Endothelial cell of umbilical vein (primary cell): ENCODE measurements at regions not wholly inside any gene's neighbourhood (a gene's known extent, or its start where the extent isn't known, plus 50 kb on each side); places are given as distances from the start of the nearest gene placed in this dataset.

Source experiments
- BruUV-seq: library from RNA; stranded (reverse); fragments of 400-500 nt; replicated peaks from 2 replicates; lab custom pipeline; 2021; lab: Mats Ljungman, UMichigan
- CTCF ChIA-PET: fragments of 300-600, 350-600 bp; sonication (Branson Sonifier 250); formaldehyde crosslinking; loops from one replicate; lab custom pipeline; 2021; ENCODE audit warnings: antibody characterized with exemption, inconsistent platforms; lab: Charles Lee
- POLR2A ChIA-PET: fragments of 300-600, 350-600 bp; sonication (Branson Sonifier 250); formaldehyde crosslinking; loops from one replicate; lab custom pipeline; 2021; ENCODE audit warnings: antibody characterized with exemption, inconsistent platforms; lab: Charles Lee
- DNase-seq: peaks from one replicate; pipeline ENCODE4 v3.0.0-alpha.2; 2011; ENCODE audit warnings: low read depth, low spot score
- FAIRE-seq: peaks from 2 replicates; lab custom pipeline; 2011; peaks lifted over from hg19 to GRCh38; lab: Jason Lieb, UNC
- H2AFZ ChIP-seq: 2 replicates; pipeline ENCODE4 v1.6.0; 2012; ENCODE audit warnings: low read depth, low read length, control low read depth, inconsistent platforms
- H3K27ac ChIP-seq: 2 replicates; pipeline ENCODE4 v1.5.1; 2011; ENCODE audit warnings: low read depth, mild to moderate bottlenecking, control low read depth, low read length, moderate library complexity; ENCODE audit not compliant: insufficient read depth
- H3K27me3 ChIP-seq, 2 experiments: 2 replicates each; pipeline versions ENCODE4 v1.6.0 to v1.6.1; 2011; ENCODE audit warnings: low read length in 2 of 2, mixed read lengths in 1 of 2; ENCODE audit not compliant: control insufficient read depth in 2 of 2, insufficient read depth in 2 of 2
- H3K36me3 ChIP-seq, 2 experiments: 2 replicates in 1 of 2; 3 replicates in 1 of 2; pipeline ENCODE4 v1.5.1; 2011; ENCODE audit warnings: low read length in 2 of 2, mild to moderate bottlenecking in 1 of 2, moderate library complexity in 1 of 2; ENCODE audit not compliant: control insufficient read depth in 2 of 2, insufficient read depth in 2 of 2; ENCODE audit errors: extremely low read depth in 1 of 2
- H3K4me1 ChIP-seq: 3 replicates; pipeline ENCODE4 v1.5.1; 2011; ENCODE audit warnings: mild to moderate bottlenecking, low read length; ENCODE audit not compliant: control insufficient read depth, insufficient read depth; ENCODE audit errors: extremely low read depth
- H3K4me2 ChIP-seq: 2 replicates; pipeline ENCODE4 v1.6.1; 2011; ENCODE audit warnings: low read length, control low read depth, mixed read lengths; ENCODE audit not compliant: insufficient read depth
- H3K4me3 ChIP-seq, 3 experiments: fragments of 200-600 bp in 1 of 3; sonication (generic), shearing (Covaris generic) in 1 of 3; replicated peaks in 1 of 3; 2 replicates each; pipeline ENCODE4 v1.5.1; 2011 to 2016; ENCODE audit warnings: control low read depth in 3 of 3, low read length in 3 of 3, mild to moderate bottlenecking in 2 of 3, inconsistent platforms in 1 of 3, low read depth in 1 of 3, moderate library complexity in 1 of 3; ENCODE audit not compliant: insufficient read depth in 1 of 3
- H3K79me2 ChIP-seq: 2 replicates; pipeline ENCODE4 v1.6.0; 2012; ENCODE audit warnings: low read length, inconsistent platforms; ENCODE audit not compliant: control insufficient read depth, insufficient read depth
- H3K9ac ChIP-seq: replicated peaks from 2 replicates; pipeline ENCODE3; 2011; ENCODE audit warnings: low read length, control low read depth; ENCODE audit not compliant: insufficient read depth; ENCODE audit errors: extremely low read depth
- H3K9me1 ChIP-seq: replicated peaks from 3 replicates; pipeline ENCODE4 v1.6.0; 2011; ENCODE audit warnings: mild to moderate bottlenecking, low read length; ENCODE audit not compliant: control insufficient read depth, insufficient read depth; ENCODE audit errors: extremely low read depth
- H3K9me3 ChIP-seq: replicated peaks from 2 replicates; pipeline ENCODE4 v1.5.1; 2012; ENCODE audit warnings: low read length, inconsistent platforms; ENCODE audit not compliant: control insufficient read depth, insufficient read depth
- H4K20me1 ChIP-seq: replicated peaks from 2 replicates; pipeline ENCODE3; 2011; ENCODE audit warnings: mild to moderate bottlenecking, low read length; ENCODE audit not compliant: control insufficient read depth, insufficient read depth; ENCODE audit errors: extremely low read depth
- CTCF ChIP-seq, 2 donors: IDR thresholded peaks; 1 replicate in 1 of 2; 2 replicates in 1 of 2; pipeline ENCODE4 v1.5.1; 2011; ENCODE audit warnings: low read length in 2 of 2, mild to moderate bottlenecking in 2 of 2, moderate library complexity in 2 of 2, control low read depth in 1 of 2, inconsistent platforms in 1 of 2, low read depth in 1 of 2; ENCODE audit not compliant: insufficient read depth in 1 of 2; ENCODE audit errors: extremely low read depth in 1 of 2
- EZH2 ChIP-seq: IDR thresholded peaks from 2 replicates; pipeline ENCODE4 v1.6.1; 2012; ENCODE audit warnings: borderline replicate concordance, low read depth, mild to moderate bottlenecking, moderate library complexity, low read length, inconsistent platforms; ENCODE audit not compliant: severe bottlenecking
- FOS ChIP-seq: IDR thresholded peaks from 2 replicates; pipeline ENCODE4 v1.6.1; 2011; ENCODE audit warnings: mild to moderate bottlenecking, low read length, moderate library complexity, borderline replicate concordance; ENCODE audit not compliant: insufficient read depth
- GATA2 ChIP-seq: IDR thresholded peaks from 2 replicates; pipeline ENCODE4 v1.7.0; 2011; ENCODE audit warnings: low read depth, mild to moderate bottlenecking, moderate library complexity, mixed read lengths, low read length; ENCODE audit not compliant: insufficient read length, insufficient read depth
- JUN ChIP-seq: IDR thresholded peaks from 2 replicates; pipeline ENCODE4 v1.6.1; 2011; ENCODE audit warnings: borderline replicate concordance, low read depth; ENCODE audit not compliant: insufficient read length, insufficient read depth
- MYC ChIP-seq: IDR thresholded peaks from one replicate; pipeline ENCODE4 v1.6.1; 2011; ENCODE audit warnings: mild to moderate bottlenecking, low read depth, low read length
- POLR2A ChIP-seq: IDR thresholded peaks from 2 replicates; pipeline ENCODE4 v1.6.1; 2012; ENCODE audit warnings: low read depth, mild to moderate bottlenecking, control low read depth, low read length
- POLR2AphosphoS5 ChIP-seq: IDR thresholded peaks from 2 replicates; pipeline ENCODE4 v1.6.1; 2012; ENCODE audit warnings: low read depth, mild to moderate bottlenecking, control low read depth, low read length, moderate library complexity; ENCODE audit not compliant: insufficient read depth
- dilution Hi-C: fragments of 300-500 bp; cut with MboI; formaldehyde crosslinking; loops from one replicate; pipeline ENCODE4 v1.15.0; 2019; ENCODE audit warnings: low sequenced_read_pairs; ENCODE audit not compliant: extremely low pct_ligation_motif_present
- intact Hi-C: fragments of 100-400 bp; cut with micrococcal nuclease; formaldehyde crosslinking; loops from one replicate; pipeline ENCODE4 v1.10.0; 2022
- TF ChIP-seq, protein P1 (sequence below): IDR thresholded peaks from 2 replicates; pipeline ENCODE4 v1.6.1; 2011; ENCODE audit not compliant: insufficient read depth, insufficient read length

DNA sequence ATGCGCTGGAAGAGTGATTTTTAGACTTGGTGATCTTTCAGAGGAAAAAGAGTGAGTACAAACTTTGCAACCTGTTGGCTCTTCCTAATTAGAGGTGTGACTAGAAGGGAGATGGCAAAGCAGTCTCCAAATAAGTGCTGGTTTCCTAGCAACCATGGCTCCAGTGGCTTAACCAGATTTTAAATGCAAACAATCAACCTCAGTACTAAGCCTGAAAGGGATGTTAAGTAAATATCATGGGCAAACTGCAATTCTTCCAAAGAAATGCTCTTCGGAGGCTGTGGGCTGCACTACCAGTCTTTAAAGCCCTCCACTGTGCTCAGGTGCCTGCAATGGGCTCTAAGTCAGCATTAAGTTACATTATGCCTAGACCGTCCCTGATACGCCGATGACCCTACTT lies 678.1 kb upstream of the CCDC54 start:
- H3K9ac ChIP-seq: no peak overlapping the region
- ChIA-PET CTCF (interaction anchor here (0.9 kb wide), 1 partner anchor 163 kb away, joined by 3 read pairs; no protein-coding TSS in a partner anchor), POLR2A (no interaction called here)
- H4K20me1 ChIP-seq: no peaks in the 10 kb centered on the region
- no peaks in the 10 kb centered on the region for H3K4me1 ChIP-seq
- H3K4me3 ChIP-seq: no peak overlapping the region
- no peaks in the 10 kb centered on the region for H3K27me3 ChIP-seq
- intact Hi-C loops (no loop called here), dilution Hi-C loops (no loop called here)
- H3K9me1 ChIP-seq: no peaks in the 10 kb centered on the region
- FAIRE-seq (no peak), DNase-seq (no peak)
- H3K79me2 ChIP-seq: no peaks in the 10 kb centered on the region
- H3K9me3 ChIP-seq: no peaks in the 10 kb centered on the region
- no peak overlapping the region for H2AFZ ChIP-seq
- BruUV-seq: no TSS peak
- H3K36me3 ChIP-seq: no peaks in the 10 kb centered on the region
- no peak overlapping the region for H3K4me2 ChIP-seq
- no peak overlapping the region for H3K27ac ChIP-seq
- TF ChIP-seq POLR2AphosphoS5 (no peak), MYC (no peak), EZH2 (no peak), GATA2 (no peak)

DNA sequence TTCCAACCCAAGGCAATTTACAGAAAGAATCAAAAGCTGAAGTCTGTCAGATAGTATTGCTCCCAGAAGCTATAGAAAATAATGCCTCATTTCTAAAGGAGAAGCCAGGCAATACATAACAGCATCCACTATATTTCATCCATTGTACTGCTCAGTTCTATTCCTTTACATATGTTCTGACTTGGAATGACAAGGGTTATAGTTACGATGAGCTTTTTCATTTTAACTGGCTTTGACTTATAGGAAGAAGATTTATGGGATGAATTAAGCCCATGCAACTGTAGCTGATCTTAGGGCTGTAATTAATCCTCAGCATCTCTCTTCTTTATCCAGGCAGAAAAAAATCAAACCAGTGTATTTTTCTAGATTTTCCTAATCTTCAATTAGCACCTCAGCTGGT lies 676.3 kb upstream of the CCDC54 start:
- BruUV-seq: no TSS peak
- no peaks in the 10 kb centered on the region for H3K9me3 ChIP-seq
- H3K4me3 ChIP-seq: no peak overlapping the region
- CTCF ChIA-PET: interaction anchor here (1.3 kb wide), 1 partner anchor 363 kb away, joined by 3 read pairs; no protein-coding TSS in a partner anchor
- H3K27ac ChIP-seq: no peak overlapping the region
- H2AFZ ChIP-seq: no peak overlapping the region
- H3K4me2 ChIP-seq: no peak overlapping the region
- TF ChIP-seq EZH2: no peak
- TF ChIP-seq, protein P1, sequence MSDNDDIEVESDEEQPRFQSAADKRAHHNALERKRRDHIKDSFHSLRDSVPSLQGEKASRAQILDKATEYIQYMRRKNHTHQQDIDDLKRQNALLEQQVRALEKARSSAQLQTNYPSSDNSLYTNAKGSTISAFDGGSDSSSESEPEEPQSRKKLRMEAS: no peak
- no peak for TF ChIP-seq MYC
- no peak for TF ChIP-seq FOS
- TF ChIP-seq GATA2: no peak
- no peak for TF ChIP-seq POLR2AphosphoS5
- no peak for TF ChIP-seq CTCF (IDR thresholded peaks at IDR 0.05; ENCODE audit: extremely low read depth in 1 of 2, insufficient read depth in 1 of 2, low read depth in 1 of 2, low read length in 2 of 2)
- TF ChIP-seq JUN: no peak
- no peak for TF ChIP-seq POLR2A
- POLR2A ChIA-PET: no interaction called here
- H3K79me2 ChIP-seq: no peaks in the 10 kb centered on the region
- dilution Hi-C loops: no loop called here
- no peak overlapping the region for H3K9ac ChIP-seq
- FAIRE-seq: no peak
- no peaks in the 10 kb centered on the region for H4K20me1 ChIP-seq
- H3K9me1 ChIP-seq: no peaks in the 10 kb centered on the region
- H3K27me3 ChIP-seq: no peaks in the 10 kb centered on the region
- H3K36me3 ChIP-seq: no peaks in the 10 kb centered on the region
- no peak for DNase-seq
- intact Hi-C loops: no loop called here
- H3K4me1 ChIP-seq: no peaks in the 10 kb centered on the region
